Activated CD4-positive, alpha-beta T cell treated with anti-CD3 and anti-CD28 coated beads, Interleukin-2, amount 10 ng/mL, durations not matched to agents 24 days and 14 days (primary cell): ENCODE measurements at regions not wholly inside any gene's neighbourhood (a gene's known extent, or its start where the extent isn't known, plus 50 kb on each side); places are given as distances from the start of the nearest gene placed in this dataset.

Experiments used
- DNase-seq: peaks from one replicate; pipeline ENCODE4 v3.0.0; 2022
- H3K27ac Mint-ChIP-seq: one replicate; pipeline ENCODE4 v1.8.0; 2022; ENCODE audit warnings: mild to moderate bottlenecking, mixed read lengths
- H3K27me3 Mint-ChIP-seq: one replicate; pipeline ENCODE4 v1.8.0; 2022; ENCODE audit warnings: mixed read lengths
- H3K36me3 Mint-ChIP-seq: one replicate; pipeline ENCODE4 v1.8.0; 2022; ENCODE audit warnings: low read depth, mild to moderate bottlenecking, mixed read lengths
- H3K4me1 Mint-ChIP-seq: one replicate; pipeline ENCODE4 v1.8.0; 2021; ENCODE audit warnings: mixed read lengths
- H3K4me3 Mint-ChIP-seq: one replicate; pipeline ENCODE4 v1.8.0; 2022; ENCODE audit warnings: mild to moderate bottlenecking, moderate library complexity, mixed read lengths
- H3K9me3 Mint-ChIP-seq: one replicate; pipeline ENCODE4 v1.8.0; 2021; ENCODE audit warnings: mixed read lengths
- intact Hi-C: fragments of 100-400 bp; cut with micrococcal nuclease; formaldehyde crosslinking; loops from one replicate; pipeline ENCODE4 v1.15.1; 2023

- Mint-ChIP-seq H3K27ac (no peak overlapping the region), H3K4me3 (no peak overlapping the region), H3K27me3 (no peaks in the 10 kb centered on the region), H3K4me1 (no peaks in the 10 kb centered on the region), H3K9me3 (no peaks in the 10 kb centered on the region), H3K36me3 (no peaks in the 10 kb centered on the region)
- no peak for DNase-seq
- intact Hi-C loops: no loop called here
These were observed 387.8 kb downstream of the OMA1 start for GRCh38 chr1:58158506-58159433.

GRCh38 chr1:58158016-58158415 is 388.5 kb downstream of the OMA1 start:
- intact Hi-C loops: no loop called here
- Mint-ChIP-seq H3K9me3 (no peaks in the 10 kb centered on the region), H3K27me3 (no peaks in the 10 kb centered on the region), H3K4me3 (no peak overlapping the region), H3K27ac (no peak overlapping the region), H3K4me1 (no peaks in the 10 kb centered on the region), H3K36me3 (no peaks in the 10 kb centered on the region)
- DNase-seq: no peak

- H3K4me3 Mint-ChIP-seq: no peak overlapping the region
- H3K36me3 Mint-ChIP-seq: no peaks in the 10 kb centered on the region
- no peak for DNase-seq
- no peaks in the 10 kb centered on the region for H3K9me3 Mint-ChIP-seq
- H3K27ac Mint-ChIP-seq: no peak overlapping the region
- no peaks in the 10 kb centered on the region for H3K27me3 Mint-ChIP-seq
- intact Hi-C loops: no loop called here
- no peaks in the 10 kb centered on the region for H3K4me1 Mint-ChIP-seq
These were observed 389.3 kb downstream of the OMA1 start for GRCh38 chr1:58157256-58157655.

- H3K36me3 Mint-ChIP-seq: no peaks in the 10 kb centered on the region
- intact Hi-C loops: no loop called here
These were observed 389.7 kb downstream of the OMA1 start for GRCh38 chr1:58156831-58157230.

GRCh38 chr1:58156124-58156468 is 390.4 kb downstream of the OMA1 start:
- Mint-ChIP-seq H3K27ac (no peak overlapping the region), H3K27me3 (no peaks in the 10 kb centered on the region), H3K4me1 (no peaks in the 10 kb centered on the region), H3K36me3 (no peaks in the 10 kb centered on the region), H3K4me3 (no peak overlapping the region), H3K9me3 (no peaks in the 10 kb centered on the region)
- no peak for DNase-seq
- intact Hi-C loops: no loop called here

More at GRCh38 chr1:58156831-58157230, 389.7 kb downstream of the OMA1 start:
- Mint-ChIP-seq H3K4me1 (no peaks in the 10 kb centered on the region), H3K27ac (no peak overlapping the region), H3K9me3 (no peaks in the 10 kb centered on the region), H3K27me3 (no peaks in the 10 kb centered on the region), H3K4me3 (no peak overlapping the region)
- DNase-seq: no peak

GRCh38 chr1:58155418-58156123 is 391.0 kb downstream of the OMA1 start:
- intact Hi-C loops: no loop called here
- H3K4me3 Mint-ChIP-seq: no peak overlapping the region
- no peaks in the 10 kb centered on the region for H3K9me3 Mint-ChIP-seq
- no peaks in the 10 kb centered on the region for H3K36me3 Mint-ChIP-seq
- H3K27me3 Mint-ChIP-seq: no peaks in the 10 kb centered on the region
- no peak overlapping the region for H3K27ac Mint-ChIP-seq
- no peaks in the 10 kb centered on the region for H3K4me1 Mint-ChIP-seq
- no peak for DNase-seq

GRCh38 chr1:58154256-58154655 is 392.3 kb downstream of the OMA1 start:
- intact Hi-C loops: no loop called here

GRCh38 chr1:58152697-58153096 is 393.8 kb downstream of the OMA1 start:
- H3K4me3 Mint-ChIP-seq: no peak overlapping the region

More at GRCh38 chr1:58154256-58154655, 392.3 kb downstream of the OMA1 start:
- DNase-seq: no peak
- Mint-ChIP-seq H3K27ac (no peak overlapping the region), H3K4me1 (no peaks in the 10 kb centered on the region), H3K4me3 (no peak overlapping the region), H3K36me3 (no peaks in the 10 kb centered on the region), H3K27me3 (no peaks in the 10 kb centered on the region), H3K9me3 (no peaks in the 10 kb centered on the region)

GRCh38 chr1:58149271-58149812 is 397.2 kb downstream of the OMA1 start:
- no peak overlapping the region for H3K27ac Mint-ChIP-seq
- DNase-seq: no peak
- H3K9me3 Mint-ChIP-seq: no peaks in the 10 kb centered on the region
- H3K4me3 Mint-ChIP-seq: no peak overlapping the region
- H3K4me1 Mint-ChIP-seq: no peaks in the 10 kb centered on the region
- no peaks in the 10 kb centered on the region for H3K36me3 Mint-ChIP-seq
- no peaks in the 10 kb centered on the region for H3K27me3 Mint-ChIP-seq
- intact Hi-C loops: no loop called here

More at GRCh38 chr1:58152697-58153096, 393.8 kb downstream of the OMA1 start:
- Mint-ChIP-seq H3K27me3 (no peaks in the 10 kb centered on the region), H3K9me3 (no peaks in the 10 kb centered on the region), H3K27ac (no peak overlapping the region), H3K36me3 (no peaks in the 10 kb centered on the region), H3K4me1 (no peaks in the 10 kb centered on the region)
- intact Hi-C loops: no loop called here
- DNase-seq: no peak

GRCh38 chr1:58144698-58145270 is 401.7 kb downstream of the OMA1 start:
- H3K36me3 Mint-ChIP-seq: no peaks in the 10 kb centered on the region
- H3K4me1 Mint-ChIP-seq: no peaks in the 10 kb centered on the region
- no peaks in the 10 kb centered on the region for H3K9me3 Mint-ChIP-seq
- no peaks in the 10 kb centered on the region for H3K27me3 Mint-ChIP-seq
- no peak for DNase-seq
- intact Hi-C loops: no loop called here
- H3K4me3 Mint-ChIP-seq: no peak overlapping the region
- H3K27ac Mint-ChIP-seq: no peak overlapping the region

GRCh38 chr1:58143972-58144697 is 402.4 kb downstream of the OMA1 start:
- H3K4me3 Mint-ChIP-seq: no peak overlapping the region
- no peak for DNase-seq
- intact Hi-C loops: no loop called here
- peaks cover 1% of the 10 kb centered on the region for H3K9me3 Mint-ChIP-seq
- H3K36me3 Mint-ChIP-seq: no peaks in the 10 kb centered on the region
- H3K27ac Mint-ChIP-seq: no peak overlapping the region
- H3K4me1 Mint-ChIP-seq: no peaks in the 10 kb centered on the region
- no peaks in the 10 kb centered on the region for H3K27me3 Mint-ChIP-seq

- intact Hi-C loops: no loop called here
- Mint-ChIP-seq H3K27me3 (no peaks in the 10 kb centered on the region), H3K36me3 (no peaks in the 10 kb centered on the region), H3K9me3 (peaks cover 23% of the 10 kb centered on the region), H3K4me3 (no peak overlapping the region), H3K4me1 (no peaks in the 10 kb centered on the region), H3K27ac (no peak overlapping the region)
- no peak for DNase-seq
These were observed 410.1 kb downstream of the OMA1 start for GRCh38 chr1:58136387-58136786.

- H3K4me3 Mint-ChIP-seq: no peak overlapping the region
- no peaks in the 10 kb centered on the region for H3K36me3 Mint-ChIP-seq
- intact Hi-C loops: no loop called here
- no peak overlapping the region for H3K27ac Mint-ChIP-seq
- H3K27me3 Mint-ChIP-seq: no peaks in the 10 kb centered on the region
- H3K9me3 Mint-ChIP-seq: peaks cover 23% of the 10 kb centered on the region
- no peak for DNase-seq
- H3K4me1 Mint-ChIP-seq: no peaks in the 10 kb centered on the region
These were observed 410.7 kb downstream of the OMA1 start for GRCh38 chr1:58135821-58136321.
